Suppressor macrophage (primary cell): ENCODE measurements at regions not wholly inside any gene's neighbourhood (a gene's known extent, or its start where the extent isn't known, plus 50 kb on each side); places are given as distances from the start of the nearest gene placed in this dataset.
"Not testable (repeated sequence)": the region's sequence is repeated elsewhere in the genome, so short reads cannot be mapped to it uniquely, and the experiment has no call there.

ENCODE experiments used
- DNase-seq, 4 experiments: peaks; one replicate each; pipeline ENCODE4 v3.0.0-alpha.2; 2020 to 2022

- no peak for DNase-seq
Measured at GRCh38 chr6:11847515-11848345, 69.1 kb upstream of the ADTRP start.

DNA sequence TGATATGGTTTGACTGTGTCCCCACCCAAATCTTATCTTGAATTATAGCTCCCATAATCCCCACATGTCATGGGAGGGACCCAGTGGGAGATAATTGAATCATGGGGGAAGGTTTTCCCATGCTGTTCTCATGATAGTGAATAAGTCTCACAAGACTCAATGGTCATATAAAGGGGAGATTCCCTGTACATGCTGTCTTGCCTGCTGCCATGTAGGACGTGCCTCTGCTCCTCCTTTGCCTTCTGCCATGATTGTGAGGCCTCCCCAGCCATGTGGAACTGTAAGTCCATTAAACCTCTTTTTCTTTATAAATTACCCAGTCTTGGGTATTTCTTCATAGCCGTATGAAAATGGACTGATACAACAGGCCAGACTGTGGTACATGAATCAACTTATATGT is 68.5 kb upstream of the ADTRP start:
- not testable (repeated sequence) for DNase-seq

DNA sequence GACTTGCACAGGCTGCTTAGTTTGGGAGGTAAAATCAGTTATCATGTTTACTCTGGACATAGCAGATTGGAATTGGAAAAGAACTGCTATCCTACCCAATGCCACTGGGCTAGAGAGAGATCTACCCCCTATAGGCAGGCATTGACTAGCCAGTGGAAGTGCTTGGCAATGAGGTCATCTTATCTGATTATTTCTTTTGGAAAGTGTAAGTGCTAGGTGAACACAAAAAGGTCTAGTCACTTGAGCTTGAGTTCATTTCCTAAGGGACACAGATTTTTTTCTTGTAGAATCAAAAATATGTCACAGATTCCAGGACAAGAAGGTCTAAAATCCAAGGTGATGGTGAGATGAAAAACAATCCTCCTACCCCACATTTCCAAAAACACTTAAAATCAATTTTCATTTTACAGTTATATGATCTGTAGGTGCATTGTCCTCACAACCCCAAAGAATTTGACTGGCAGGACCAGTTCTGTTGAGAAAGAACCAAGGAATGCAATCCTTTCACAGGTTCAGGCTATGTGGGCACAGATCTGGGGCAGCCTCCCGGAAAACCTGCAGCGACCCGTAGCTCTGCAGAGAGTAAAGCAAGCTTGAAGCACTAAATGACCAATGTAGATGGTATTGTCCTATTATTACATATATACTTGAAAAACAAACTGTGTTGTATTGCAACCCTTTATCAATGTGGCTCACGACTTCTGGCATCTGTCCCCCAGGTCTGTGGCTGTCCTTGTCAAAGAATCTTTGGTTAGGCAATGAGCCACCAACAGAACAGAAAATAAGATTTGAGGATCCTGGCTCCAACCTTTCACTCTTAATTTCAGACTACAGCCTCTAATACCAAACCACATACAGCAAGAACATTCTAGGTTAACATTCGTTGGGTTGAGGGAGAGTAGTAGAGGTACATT is 67.3 kb upstream of the ADTRP start:
- no peak for DNase-seq

DNA sequence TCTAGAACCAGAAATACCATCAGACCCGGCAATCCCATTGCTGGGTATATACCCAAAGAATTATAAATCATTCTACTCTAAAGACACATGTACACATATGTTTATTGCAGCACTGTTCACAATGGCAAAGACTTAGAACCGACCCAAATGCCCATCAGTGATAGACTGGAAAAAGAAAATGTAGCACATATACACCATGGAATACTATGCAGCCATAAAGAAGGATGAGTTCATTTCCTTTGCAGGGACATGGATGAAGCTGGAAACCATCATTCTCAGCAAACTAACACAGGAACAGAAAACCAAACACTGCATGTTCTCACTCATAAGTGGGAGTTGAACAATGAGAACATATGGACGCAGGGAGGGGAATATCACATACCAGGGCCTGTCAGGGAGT is 64.2 kb upstream of the ADTRP start:
- DNase-seq, result not testable (repeated sequence)

DNA sequence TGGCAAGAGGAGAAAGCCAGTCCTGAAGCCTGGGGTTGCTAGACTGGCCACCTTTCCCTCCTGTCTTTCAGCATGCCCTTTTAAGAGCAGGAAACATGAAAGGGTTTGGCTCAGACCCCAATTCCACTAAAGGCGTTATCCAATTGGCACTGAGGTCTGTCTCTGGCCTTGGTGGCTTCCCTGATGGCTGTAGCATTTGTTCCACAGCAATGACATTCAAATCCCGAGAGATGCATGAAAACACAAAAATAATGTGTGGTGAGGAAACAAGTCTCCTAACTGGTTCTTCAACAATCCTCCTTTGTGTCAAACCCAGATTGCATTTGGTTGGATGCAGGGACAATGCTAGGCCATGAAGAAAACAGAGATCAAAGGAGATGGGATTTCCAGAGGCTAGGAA is 56.5 kb upstream of the ADTRP start:
- no peak for DNase-seq

DNA sequence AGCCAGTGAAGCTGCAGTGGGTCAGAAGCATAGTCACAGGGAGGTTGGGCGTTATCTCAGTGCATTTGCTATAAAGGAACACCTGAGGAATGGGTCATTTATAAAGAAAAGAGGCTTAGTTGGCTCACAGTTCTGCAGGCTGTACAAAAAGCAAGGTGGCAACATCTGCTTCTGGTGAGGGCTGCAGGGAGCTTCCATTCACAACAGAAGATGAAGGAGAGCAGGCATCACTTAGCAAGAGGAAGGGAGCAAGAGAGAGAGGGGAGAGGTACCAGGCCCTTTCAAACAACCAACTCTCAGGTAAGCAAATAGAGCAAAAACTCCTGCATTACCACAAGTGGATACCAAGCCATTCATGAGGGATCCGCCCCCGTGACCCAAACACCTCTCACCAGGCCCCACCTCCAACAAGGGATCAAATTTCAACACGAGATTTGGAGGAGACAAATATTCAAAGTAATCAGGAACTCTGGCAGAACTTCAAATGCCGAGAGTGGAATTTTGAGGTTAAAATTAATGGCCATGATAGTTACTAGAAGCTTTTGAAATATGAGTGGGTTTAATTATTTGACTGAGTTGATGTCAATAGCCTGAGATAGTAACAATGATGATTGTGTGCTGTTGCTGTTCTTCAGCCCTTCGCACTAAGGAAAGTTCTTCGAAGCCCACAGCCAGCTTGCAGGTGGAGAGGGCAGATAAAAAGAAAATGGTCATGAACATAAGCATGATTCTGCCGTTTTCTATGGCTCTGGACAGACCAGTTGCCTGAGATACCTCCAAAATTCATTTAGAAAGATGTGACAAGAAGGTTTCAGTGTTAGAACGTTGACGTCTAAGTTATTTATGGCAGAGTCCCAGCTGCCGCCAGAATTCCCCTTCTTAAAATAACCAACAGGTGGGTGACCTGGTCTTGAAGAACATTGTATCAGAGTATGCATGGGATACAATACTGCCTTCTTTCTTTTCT is 55.3 kb upstream of the ADTRP start:
- no peak for DNase-seq

DNA sequence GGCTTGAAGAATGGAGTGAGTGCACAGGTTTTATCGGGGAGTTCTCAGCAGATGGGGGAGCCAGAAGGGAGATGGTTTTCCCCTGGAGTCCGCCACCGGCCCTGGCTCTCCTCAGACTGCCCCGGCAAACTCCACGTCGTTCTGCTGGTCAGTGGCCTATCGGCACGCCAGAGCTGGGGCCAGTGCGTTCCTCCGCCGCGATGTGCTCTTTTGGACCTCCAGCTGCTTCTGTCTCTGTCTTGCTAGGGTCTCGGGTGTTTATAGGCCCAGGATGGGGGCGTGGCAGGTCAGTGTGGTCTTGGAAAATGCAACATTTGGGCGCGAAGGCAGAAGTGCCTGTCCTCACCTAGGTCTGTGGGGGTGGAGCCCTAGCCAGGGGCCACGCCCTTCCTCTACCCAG is 53.0 kb upstream of the ADTRP start:
- DNase-seq, result no peak

- DNase-seq, result no peak
Measured at GRCh38 chr6:11830520-11830919, 51.9 kb upstream of the ADTRP start.

DNA sequence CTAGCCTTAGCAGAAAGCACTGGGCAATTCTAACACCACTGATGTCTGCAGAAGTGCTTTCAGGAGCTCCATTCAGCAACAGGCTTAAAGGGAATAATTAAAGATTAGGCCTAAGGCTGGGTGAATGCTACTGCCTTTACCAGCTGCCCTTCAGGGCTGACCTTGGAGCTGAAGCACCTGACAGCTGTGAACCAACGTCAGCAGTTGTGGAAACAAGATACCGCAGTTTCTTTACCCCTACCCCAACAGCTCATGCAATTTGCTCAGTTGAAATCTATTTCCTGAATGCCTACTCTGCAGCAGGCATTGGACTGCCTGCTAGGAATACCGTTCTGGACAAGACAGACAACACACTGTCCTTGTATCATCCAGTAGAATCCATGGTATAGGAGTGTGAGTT is 51.5 kb upstream of the ADTRP start:
- no peak for DNase-seq

DNA sequence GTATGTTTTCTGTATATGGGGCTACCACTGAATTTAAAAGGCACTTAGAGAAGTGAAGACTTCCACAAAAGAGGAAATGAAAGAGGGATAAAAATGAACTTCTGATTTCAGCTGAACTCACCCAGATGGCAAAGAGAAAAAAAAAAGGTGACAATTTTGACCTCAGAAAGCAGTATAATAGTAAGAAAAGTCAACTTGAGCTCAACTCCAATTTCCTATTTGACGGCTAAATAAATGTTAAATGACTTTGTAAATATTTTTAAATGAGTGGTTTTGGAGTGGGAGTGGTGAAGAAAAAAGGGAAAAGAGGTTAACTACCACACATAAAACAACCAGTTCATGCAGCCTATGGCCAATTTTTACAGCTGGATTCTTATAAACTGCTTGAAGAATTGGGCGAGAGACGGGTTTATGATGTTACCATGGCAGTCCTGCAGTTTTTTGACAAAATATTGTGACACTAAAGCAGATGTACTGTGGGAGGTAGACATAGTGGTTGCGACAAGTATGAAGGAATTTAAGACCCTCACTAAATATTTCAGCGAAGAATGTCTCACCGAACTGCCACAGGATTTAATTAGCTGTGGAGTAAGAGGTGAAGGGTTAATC is 49.8 kb upstream of the ADTRP start:
- peak in 2 of 4 experiments; percentile 62 to 72 for DNase-seq
